ENCODE measurements at regions not wholly inside any gene's neighbourhood (a gene's known extent, or its start where the extent isn't known, plus 50 kb on each side); places are given as distances from the start of the nearest gene placed in this dataset.
"Not testable (repeated sequence)": the region's sequence is repeated elsewhere in the genome, so short reads cannot be mapped to it uniquely, and the experiment has no call there.

DNA sequence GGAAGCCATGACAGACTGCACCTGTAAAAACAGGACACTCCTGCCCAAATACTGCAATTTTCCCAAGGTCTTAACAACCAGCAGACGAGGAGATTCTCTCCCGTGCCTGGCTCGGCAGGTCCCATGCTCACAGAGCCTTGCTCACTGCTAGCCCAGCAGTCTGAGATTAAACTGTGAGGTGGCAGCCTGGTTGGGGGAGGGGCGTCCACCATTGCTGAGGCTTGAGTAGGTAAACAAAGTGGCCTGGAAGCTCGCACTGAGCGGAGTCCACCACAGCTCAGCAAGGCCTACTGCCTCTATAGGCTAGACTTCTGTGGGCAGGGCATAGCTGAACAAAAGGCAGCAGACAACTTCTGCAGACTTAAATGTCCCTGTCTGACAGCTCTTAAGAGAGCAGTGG is 80.3 kb downstream of the ANXA5 start:
- H3K27me3 Mint-ChIP-seq: peaks cover 46 to 47% of the 10 kb centered on the region in 2 donors
- not testable (repeated sequence) for DNase-seq; H3K4me3 Mint-ChIP-seq; H3K9me3 Mint-ChIP-seq; H3K36me3 Mint-ChIP-seq (ENCODE audit: insufficient read depth); H3K4me1 Mint-ChIP-seq (ENCODE audit: low read depth in 2 of 2); H3K27ac Mint-ChIP-seq; ATAC-seq (replicated peaks)

DNA sequence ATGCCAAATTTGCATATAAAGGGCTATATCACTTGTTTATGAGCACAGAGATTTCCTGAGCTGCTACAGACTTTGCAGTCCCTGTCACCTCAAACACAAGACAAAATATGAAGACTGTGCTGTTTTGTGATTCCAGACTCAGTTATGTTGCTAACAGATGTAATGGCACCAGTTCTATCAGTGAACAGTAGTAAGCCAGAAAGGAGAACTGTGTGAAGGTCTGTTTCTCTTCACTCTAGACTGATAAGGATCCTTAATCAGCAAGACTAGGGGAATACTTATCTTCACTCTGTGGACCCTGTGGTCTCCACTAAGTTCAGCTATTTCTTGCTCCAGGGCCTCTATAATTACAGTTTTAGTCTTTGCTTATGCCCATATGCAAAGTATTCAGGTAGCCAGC is 82.7 kb downstream of the ANXA5 start:
- DNase-seq (no peak), ATAC-seq (replicated peaks) (no peak)
- Mint-ChIP-seq H3K4me1 (ENCODE audit: low read depth in 2 of 2) (no peaks in the 10 kb centered on the region), H3K9me3 (no peaks in the 10 kb centered on the region), H3K36me3 (ENCODE audit: insufficient read depth) (no peaks in the 10 kb centered on the region), H3K27ac (no peak overlapping the region), H3K4me3 (no peak overlapping the region), H3K27me3 (peaks cover 44 to 49% of the 10 kb centered on the region in 2 donors)

DNA sequence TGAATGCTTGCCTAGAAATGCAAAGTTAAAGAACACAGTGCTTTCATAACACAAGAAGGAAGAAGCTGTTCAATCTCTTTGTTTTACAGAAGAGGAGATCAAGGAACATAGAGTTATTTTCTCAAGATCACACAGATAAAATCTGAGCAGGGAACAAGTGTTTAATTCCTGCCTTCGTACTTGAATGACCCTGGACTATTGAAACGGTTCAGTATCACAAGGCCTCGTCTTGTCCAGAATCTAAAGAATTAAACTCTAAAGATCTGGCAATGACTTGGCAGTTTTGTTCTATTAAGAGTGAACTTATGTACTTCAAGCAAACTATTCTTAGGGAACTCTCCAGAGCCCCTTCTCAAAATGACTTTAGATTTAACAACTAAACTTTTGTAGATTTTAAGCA is 97.7 kb downstream of the ANXA5 start:
- H3K36me3 Mint-ChIP-seq (ENCODE audit: insufficient read depth): no peaks in the 10 kb centered on the region
- H3K4me3 Mint-ChIP-seq: no peak overlapping the region
- no peaks in the 10 kb centered on the region for H3K9me3 Mint-ChIP-seq
- H3K27ac Mint-ChIP-seq: no peak overlapping the region
- no peak for DNase-seq
- H3K4me1 Mint-ChIP-seq (ENCODE audit: low read depth in 2 of 2): no peaks in the 10 kb centered on the region
- H3K27me3 Mint-ChIP-seq: peaks cover 18 to 19% of the 10 kb centered on the region in 2 donors
- no peak for ATAC-seq (replicated peaks)

DNA sequence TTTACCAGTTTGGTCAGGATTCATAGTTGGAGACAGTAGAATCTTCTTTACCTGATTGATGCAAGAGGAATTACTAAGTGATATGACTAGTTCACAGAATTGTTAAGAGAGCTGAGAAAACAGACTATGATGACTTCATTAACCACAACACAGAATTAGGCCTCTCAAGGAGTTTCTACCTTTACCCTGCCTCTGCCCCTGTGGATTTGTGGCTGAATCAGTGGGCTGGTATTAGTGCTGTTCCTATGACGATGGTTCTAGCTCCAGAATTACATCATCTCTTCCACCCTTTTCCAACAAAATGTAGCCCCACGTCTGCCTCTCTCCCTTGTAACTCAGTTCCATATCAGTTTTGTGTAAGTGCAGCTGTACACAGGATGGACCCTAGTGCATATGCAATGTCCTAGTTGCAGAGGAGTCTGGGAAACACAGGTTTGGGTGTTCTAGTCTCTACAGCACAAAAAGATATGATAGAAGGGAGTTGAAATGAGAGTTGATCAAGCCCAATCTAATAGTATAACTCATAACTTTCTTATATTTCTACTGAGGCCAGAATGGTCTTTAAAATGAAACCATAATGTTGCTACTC is 99.3 kb downstream of the ANXA5 start:
- Mint-ChIP-seq H3K27ac (no peak overlapping the region), H3K4me1 (ENCODE audit: low read depth in 2 of 2) (no peaks in the 10 kb centered on the region), H3K27me3 (peaks cover 9 to 10% of the 10 kb centered on the region in 2 donors), H3K36me3 (ENCODE audit: insufficient read depth) (no peaks in the 10 kb centered on the region), H3K4me3 (no peak overlapping the region), H3K9me3 (no peaks in the 10 kb centered on the region)
- ATAC-seq (replicated peaks): no peak
- no peak for DNase-seq

DNA sequence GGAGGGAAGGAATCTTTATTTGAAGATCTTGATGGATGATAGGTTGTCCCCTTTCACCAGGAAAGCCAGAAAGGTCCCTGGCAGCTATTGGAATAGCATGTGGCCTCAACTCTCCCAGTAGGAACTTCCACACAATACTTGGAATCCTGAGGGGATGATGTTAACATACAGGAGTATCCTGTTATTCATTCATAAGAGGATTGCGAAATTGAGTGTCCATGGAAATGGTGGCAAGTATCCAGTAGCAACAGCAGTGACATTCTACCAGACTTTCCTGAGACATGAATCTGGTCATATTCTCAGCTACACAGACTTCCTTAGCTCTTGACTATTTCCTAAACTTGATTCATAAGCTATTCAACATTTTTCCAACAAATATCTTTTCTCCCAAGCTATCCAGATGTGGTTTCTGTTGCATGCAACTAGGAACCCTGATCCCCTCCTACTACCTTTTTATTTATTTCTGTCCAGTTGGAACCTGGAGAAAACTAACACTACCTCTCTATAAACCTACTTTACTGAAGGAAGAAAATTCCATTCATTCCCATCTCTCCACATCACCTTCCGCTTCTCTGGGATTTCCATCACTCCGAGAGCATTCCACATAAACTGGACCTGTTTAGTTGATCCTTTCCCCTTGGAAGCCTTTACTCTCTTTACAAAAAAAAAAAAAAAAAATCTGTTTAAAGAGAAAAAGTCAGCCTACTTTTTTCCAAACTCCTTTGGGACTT is 101.8 kb downstream of the ANXA5 start:
- Mint-ChIP-seq H3K36me3 (ENCODE audit: insufficient read depth) (no peaks in the 10 kb centered on the region), H3K4me3 (no peak overlapping the region), H3K4me1 (ENCODE audit: low read depth in 2 of 2) (no peaks in the 10 kb centered on the region), H3K9me3 (no peaks in the 10 kb centered on the region), H3K27ac (no peak overlapping the region), H3K27me3 (peaks cover 2 to 15% of the 10 kb centered on the region in 2 donors)
- ATAC-seq (replicated peaks) (no peak), DNase-seq (no peak)

DNA sequence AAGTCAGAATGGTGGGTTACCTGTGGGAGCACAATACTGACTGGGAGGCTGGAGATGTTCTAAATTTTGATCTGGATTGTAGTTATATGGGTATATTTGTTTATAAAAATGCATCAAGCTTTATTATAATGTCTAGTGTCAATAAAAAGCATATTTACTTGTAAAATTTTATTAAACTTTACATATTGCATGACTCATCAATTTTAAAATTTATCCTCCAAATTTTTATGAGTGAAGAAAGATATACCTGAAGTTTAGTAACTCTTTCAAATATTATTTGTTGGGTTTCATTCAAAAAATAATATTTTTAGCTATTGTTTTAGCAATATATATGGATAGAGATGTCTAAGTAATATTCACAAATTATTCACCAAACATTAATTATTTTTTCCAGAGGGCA is 103.0 kb downstream of the ANXA5 start:
- Mint-ChIP-seq H3K9me3 (no peaks in the 10 kb centered on the region), H3K36me3 (ENCODE audit: insufficient read depth) (no peaks in the 10 kb centered on the region), H3K4me1 (ENCODE audit: low read depth in 2 of 2) (no peaks in the 10 kb centered on the region)

DNA sequence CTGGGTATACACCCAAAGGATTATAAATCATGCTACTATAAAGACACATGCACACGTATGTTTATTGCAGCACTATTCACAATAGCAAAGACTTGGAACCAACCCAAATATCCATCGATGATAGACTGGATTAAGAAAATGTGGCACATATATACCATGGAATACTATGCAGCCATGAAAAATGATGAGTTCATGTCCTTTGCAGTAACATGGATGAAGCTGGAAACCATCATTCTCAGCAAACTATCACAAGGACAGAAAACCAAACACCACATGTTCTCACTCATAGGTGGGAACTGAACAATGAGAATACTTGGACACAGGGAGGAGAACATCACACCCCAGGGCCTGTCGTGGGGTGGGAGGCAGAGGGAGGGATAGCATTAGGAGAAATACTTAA is 104.5 kb downstream of the ANXA5 start:
- not testable (repeated sequence) for H3K4me3 Mint-ChIP-seq; H3K4me1 Mint-ChIP-seq (ENCODE audit: low read depth in 2 of 2); H3K9me3 Mint-ChIP-seq; ATAC-seq (replicated peaks); H3K36me3 Mint-ChIP-seq (ENCODE audit: insufficient read depth); H3K27ac Mint-ChIP-seq; DNase-seq
- peaks cover 17 to 28% of the 10 kb centered on the region in 2 donors for H3K27me3 Mint-ChIP-seq

More for the DNA sequence above, 103.0 kb downstream of the ANXA5 start:
- ATAC-seq (replicated peaks): no peak
- Mint-ChIP-seq H3K4me3 (no peak overlapping the region), H3K27ac (no peak overlapping the region), H3K27me3 (peaks cover 2 to 13% of the 10 kb centered on the region in 2 donors)
- no peak for DNase-seq

DNA sequence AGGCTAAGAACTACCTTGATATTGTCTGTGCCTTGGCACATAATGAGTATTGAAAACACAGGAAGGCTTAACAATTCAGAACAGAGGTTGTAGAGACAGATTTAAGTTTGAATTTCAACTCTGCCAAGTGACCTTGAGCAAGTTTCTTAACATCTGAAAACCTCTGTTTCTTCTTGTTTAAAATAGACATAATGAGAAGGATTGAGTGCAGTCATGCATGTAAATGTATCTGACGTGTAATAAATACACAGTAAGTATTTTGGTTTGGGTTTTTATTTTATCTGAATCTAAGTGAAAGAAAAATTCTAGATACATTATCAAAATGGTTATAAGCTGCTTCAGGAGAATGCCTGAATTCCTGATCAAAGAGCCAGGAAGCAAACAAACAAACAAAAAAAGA is 111.9 kb downstream of the ANXA5 start:
- ATAC-seq (replicated peaks) (no peak), DNase-seq (no peak)
- no peak overlapping the region for H3K4me3 Mint-ChIP-seq
- peaks cover 62 to 63% of the 10 kb centered on the region in 2 donors for H3K27me3 Mint-ChIP-seq
- H3K27ac Mint-ChIP-seq: no peak overlapping the region
- H3K9me3 Mint-ChIP-seq: no peaks in the 10 kb centered on the region
- H3K4me1 Mint-ChIP-seq (ENCODE audit: low read depth in 2 of 2): no peaks in the 10 kb centered on the region
- no peaks in the 10 kb centered on the region for H3K36me3 Mint-ChIP-seq (ENCODE audit: insufficient read depth)

DNA sequence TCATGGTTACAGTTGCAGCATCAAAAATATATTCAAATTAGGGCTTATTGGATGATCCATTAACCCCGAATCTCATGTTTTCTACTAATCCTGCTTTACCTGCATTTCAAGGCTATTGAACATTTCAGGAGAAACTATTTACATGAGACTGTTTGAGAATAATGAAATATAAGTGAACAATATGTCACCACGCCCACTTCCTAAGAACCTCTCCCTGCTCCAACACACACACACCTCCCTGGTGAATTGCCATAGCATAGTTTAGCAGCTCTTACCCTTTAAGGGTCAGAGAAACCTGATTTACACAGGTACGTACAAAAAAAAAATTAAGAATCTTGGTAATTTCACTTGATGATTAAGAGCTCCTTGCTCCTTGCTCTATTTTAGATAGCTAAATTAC is 113.4 kb downstream of the ANXA5 start:
- ATAC-seq (replicated peaks): no peak
- H3K4me3 Mint-ChIP-seq: no peak overlapping the region

DNA sequence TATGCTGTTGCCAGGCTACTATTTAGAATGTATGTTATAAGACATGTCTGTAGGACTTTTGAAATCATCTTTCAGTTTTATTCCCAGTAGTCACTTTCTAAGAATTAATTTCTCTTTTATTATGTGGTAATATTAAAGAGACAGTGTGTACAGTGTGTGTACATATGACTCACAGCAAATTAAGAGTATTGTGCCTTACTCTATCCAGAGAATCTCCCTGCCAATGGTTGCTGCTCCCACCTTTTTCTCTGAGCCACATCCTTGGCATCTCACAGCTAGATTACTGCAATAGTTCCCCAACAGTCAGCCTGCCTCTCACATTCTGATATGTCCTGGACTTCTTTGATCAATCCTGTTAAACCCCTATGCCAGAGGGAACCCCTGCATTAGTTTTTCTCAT is 114.5 kb downstream of the ANXA5 start:
- DNase-seq (no peak), ATAC-seq (replicated peaks) (no peak)
- peaks cover 59 to 65% of the 10 kb centered on the region in 2 donors for H3K27me3 Mint-ChIP-seq

More for the DNA sequence above, 113.4 kb downstream of the ANXA5 start:
- DNase-seq: no peak
- Mint-ChIP-seq H3K27ac (no peak overlapping the region), H3K36me3 (ENCODE audit: insufficient read depth) (no peaks in the 10 kb centered on the region), H3K9me3 (no peaks in the 10 kb centered on the region), H3K27me3 (peaks cover 68 to 71% of the 10 kb centered on the region in 2 donors), H3K4me1 (ENCODE audit: low read depth in 2 of 2) (no peaks in the 10 kb centered on the region)

DNA sequence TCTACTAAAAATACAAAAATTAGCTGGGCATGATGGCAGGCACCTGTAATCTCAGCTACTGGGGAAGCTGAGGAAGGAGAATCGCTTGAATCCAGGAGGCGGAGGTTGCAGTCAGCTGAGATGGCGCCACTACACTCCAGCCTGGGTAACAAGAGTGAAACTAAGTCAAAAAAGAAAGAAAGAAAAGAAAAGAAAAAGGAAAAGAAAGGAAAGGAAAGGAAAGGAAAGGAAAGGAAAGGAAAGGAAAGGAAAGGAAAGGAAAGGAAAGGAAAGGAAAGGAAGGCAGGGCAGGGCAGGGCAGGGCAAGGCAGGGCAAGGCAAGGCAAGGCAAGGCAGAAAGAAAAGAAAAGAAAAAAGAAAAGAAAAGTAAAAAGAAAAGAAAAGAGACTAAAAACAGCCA is 121.4 kb downstream of the ANXA5 start:
- H3K4me1 Mint-ChIP-seq (ENCODE audit: low read depth in 2 of 2); H3K27ac Mint-ChIP-seq; DNase-seq; ATAC-seq (replicated peaks); H3K4me3 Mint-ChIP-seq; H3K9me3 Mint-ChIP-seq; H3K36me3 Mint-ChIP-seq (ENCODE audit: insufficient read depth): not testable (repeated sequence)
- H3K27me3 Mint-ChIP-seq: peaks cover 40 to 51% of the 10 kb centered on the region in 2 donors

More for the DNA sequence above, 114.5 kb downstream of the ANXA5 start:
- H3K4me3 Mint-ChIP-seq: no peak overlapping the region
- no peaks in the 10 kb centered on the region for H3K36me3 Mint-ChIP-seq (ENCODE audit: insufficient read depth)
- H3K4me1 Mint-ChIP-seq (ENCODE audit: low read depth in 2 of 2): no peaks in the 10 kb centered on the region
- H3K9me3 Mint-ChIP-seq: no peaks in the 10 kb centered on the region
- no peak overlapping the region for H3K27ac Mint-ChIP-seq

DNA sequence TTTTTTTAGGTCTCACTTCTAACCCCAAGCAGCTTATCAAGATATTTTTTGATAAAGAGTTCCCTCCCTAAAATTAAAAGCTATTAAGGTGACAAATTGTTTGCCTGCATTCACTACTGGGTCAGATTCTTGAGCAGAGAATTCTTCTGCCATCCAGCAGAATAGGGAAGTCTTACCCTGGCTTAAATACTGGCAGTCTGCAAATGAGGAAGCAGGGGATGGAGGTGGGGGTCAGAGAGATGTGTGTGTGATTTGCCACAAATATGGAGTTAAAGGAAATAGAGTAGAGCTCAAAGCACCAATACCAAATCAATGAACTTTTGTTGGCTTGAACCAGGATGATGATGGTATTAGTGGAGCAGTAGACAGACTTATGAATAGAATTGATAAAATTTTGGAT is 122.2 kb downstream of the ANXA5 start:
- Mint-ChIP-seq H3K9me3 (no peaks in the 10 kb centered on the region), H3K4me1 (ENCODE audit: low read depth in 2 of 2) (no peaks in the 10 kb centered on the region), H3K4me3 (no peak overlapping the region), H3K27me3 (peaks cover 42 to 56% of the 10 kb centered on the region in 2 donors), H3K27ac (no peak overlapping the region), H3K36me3 (ENCODE audit: insufficient read depth) (no peaks in the 10 kb centered on the region)
- ATAC-seq (replicated peaks) (no peak), DNase-seq (no peak)

DNA sequence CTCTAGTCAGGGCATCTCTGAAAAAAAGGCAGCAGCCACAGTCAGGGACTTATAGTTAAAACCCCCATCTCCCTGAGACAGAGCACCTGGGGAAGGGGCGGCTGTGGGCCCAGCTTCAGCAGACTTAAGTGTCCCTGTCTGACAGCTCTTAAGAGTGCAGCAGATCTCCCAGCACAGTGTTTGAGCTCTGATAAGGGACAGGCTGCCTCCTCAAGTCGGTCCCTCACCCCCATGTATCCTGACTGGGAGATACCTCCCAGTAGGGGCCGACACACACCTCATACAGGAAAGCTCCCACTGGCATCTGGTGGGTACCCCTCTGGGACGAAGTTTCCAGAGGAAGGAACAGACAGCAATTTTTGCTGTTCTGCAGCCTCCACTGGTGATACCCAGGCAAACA is 129.0 kb downstream of the ANXA5 start:
- H3K4me3 Mint-ChIP-seq: no peak overlapping the region
- no peak for DNase-seq

DNA sequence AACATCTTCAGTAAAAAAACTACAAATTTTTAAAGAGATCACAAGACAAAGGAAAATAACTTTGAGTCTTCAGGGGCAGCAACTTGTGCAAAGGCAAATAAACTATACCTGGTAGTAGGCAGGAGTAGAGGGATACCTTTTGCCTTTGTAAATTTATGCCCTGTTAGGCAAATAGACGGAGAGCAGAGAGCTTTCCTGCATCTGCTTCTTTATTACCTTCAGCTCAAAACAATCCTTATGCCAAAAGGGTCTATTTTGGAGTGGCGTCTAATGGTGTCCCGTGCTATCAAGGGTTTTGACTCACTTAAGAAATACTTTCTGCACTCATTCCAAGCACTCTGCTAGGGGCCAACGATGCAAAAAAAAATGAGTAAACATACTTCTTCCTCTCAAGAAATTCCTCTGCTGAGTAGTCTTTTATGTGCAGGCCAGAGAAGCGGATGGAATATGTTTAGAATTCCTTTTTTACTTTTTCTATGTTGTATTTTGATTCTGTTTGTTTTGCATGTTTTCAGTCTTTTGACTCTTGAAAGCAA is 131.9 kb downstream of the ANXA5 start:
- DNase-seq: no peak
- Mint-ChIP-seq H3K36me3 (ENCODE audit: insufficient read depth) (no peaks in the 10 kb centered on the region), H3K4me3 (no peak overlapping the region)

More for the DNA sequence above, 129.0 kb downstream of the ANXA5 start:
- ATAC-seq (replicated peaks): no peak
- H3K27ac Mint-ChIP-seq: no peak overlapping the region
- H3K4me1 Mint-ChIP-seq (ENCODE audit: low read depth in 2 of 2): no peaks in the 10 kb centered on the region
- no peaks in the 10 kb centered on the region for H3K9me3 Mint-ChIP-seq
- no peaks in the 10 kb centered on the region for H3K36me3 Mint-ChIP-seq (ENCODE audit: insufficient read depth)
- H3K27me3 Mint-ChIP-seq: peaks cover 51 to 71% of the 10 kb centered on the region in 2 donors

More for the DNA sequence above, 131.9 kb downstream of the ANXA5 start:
- Mint-ChIP-seq H3K27ac (no peak overlapping the region), H3K27me3 (peaks cover 50 to 59% of the 10 kb centered on the region in 2 donors), H3K9me3 (no peaks in the 10 kb centered on the region), H3K4me1 (ENCODE audit: low read depth in 2 of 2) (no peaks in the 10 kb centered on the region)
- no peak for ATAC-seq (replicated peaks)

All from effector memory CD8-positive, alpha-beta T cell (primary cell).